D721Med (cell line): ENCODE measurements at regions not wholly inside any gene's neighbourhood (a gene's known extent, or its start where the extent isn't known, plus 50 kb on each side); places are given as distances from the start of the nearest gene placed in this dataset.

Source experiments
- DNase-seq: peaks from one replicate; pipeline ENCODE4 v3.0.0; 2011; ENCODE audit warnings: low spot score; ENCODE audit not compliant: insufficient read length
- FAIRE-seq: peaks from 2 replicates; lab custom pipeline; 2011; peaks lifted over from hg19 to GRCh38; lab: Jason Lieb, UNC
- TF ChIP-seq, protein P1 (sequence below): IDR thresholded peaks from 2 replicates; pipeline ENCODE4 v1.5.1; 2012; ENCODE audit warnings: mild to moderate bottlenecking, control low read depth; ENCODE audit not compliant: insufficient read depth; ENCODE audit errors: missing control alignments

GRCh38 chr5:57416278-57416994, 66.2 kb downstream of the ACTBL2 start:
- no peak for DNase-seq
- no peak for FAIRE-seq

DNA sequence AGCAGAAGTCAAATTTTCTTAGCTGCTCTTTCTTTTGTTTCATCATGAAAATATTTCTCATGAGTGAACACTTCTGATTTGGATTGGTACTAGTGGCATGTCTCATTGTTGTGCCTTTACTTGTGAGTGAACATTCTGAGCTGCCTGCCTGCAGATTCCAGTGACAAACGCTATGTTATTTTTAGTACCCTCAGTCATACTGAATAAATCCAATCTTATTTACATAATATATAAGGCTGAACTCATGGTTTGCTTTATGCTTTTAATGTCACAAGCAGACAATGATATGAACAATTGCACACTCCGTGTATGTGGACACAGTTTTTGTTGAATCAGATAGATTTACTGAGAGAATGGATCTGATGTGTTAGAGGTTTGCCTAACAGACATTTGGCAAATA, 67.8 kb downstream of the ACTBL2 start:
- no peak for DNase-seq
- TF ChIP-seq, protein P1, sequence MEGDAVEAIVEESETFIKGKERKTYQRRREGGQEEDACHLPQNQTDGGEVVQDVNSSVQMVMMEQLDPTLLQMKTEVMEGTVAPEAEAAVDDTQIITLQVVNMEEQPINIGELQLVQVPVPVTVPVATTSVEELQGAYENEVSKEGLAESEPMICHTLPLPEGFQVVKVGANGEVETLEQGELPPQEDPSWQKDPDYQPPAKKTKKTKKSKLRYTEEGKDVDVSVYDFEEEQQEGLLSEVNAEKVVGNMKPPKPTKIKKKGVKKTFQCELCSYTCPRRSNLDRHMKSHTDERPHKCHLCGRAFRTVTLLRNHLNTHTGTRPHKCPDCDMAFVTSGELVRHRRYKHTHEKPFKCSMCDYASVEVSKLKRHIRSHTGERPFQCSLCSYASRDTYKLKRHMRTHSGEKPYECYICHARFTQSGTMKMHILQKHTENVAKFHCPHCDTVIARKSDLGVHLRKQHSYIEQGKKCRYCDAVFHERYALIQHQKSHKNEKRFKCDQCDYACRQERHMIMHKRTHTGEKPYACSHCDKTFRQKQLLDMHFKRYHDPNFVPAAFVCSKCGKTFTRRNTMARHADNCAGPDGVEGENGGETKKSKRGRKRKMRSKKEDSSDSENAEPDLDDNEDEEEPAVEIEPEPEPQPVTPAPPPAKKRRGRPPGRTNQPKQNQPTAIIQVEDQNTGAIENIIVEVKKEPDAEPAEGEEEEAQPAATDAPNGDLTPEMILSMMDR: no peak
- FAIRE-seq: no peak

More at GRCh38 chr5:57416278-57416994, 66.2 kb downstream of the ACTBL2 start:
- TF ChIP-seq, protein P1: no peak

GRCh38 chr5:57414191-57414590, 68.4 kb downstream of the ACTBL2 start:
- TF ChIP-seq, protein P1: no peak
- FAIRE-seq (no peak), DNase-seq (no peak)

GRCh38 chr5:57413145-57413544, 69.5 kb downstream of the ACTBL2 start:
- FAIRE-seq: no peak
- DNase-seq: no peak
- TF ChIP-seq, protein P1: no peak

- DNase-seq (no peak), FAIRE-seq (no peak)
- TF ChIP-seq, protein P1: no peak
Observed at GRCh38 chr5:57412680-57413079, 69.9 kb downstream of the ACTBL2 start.

DNA sequence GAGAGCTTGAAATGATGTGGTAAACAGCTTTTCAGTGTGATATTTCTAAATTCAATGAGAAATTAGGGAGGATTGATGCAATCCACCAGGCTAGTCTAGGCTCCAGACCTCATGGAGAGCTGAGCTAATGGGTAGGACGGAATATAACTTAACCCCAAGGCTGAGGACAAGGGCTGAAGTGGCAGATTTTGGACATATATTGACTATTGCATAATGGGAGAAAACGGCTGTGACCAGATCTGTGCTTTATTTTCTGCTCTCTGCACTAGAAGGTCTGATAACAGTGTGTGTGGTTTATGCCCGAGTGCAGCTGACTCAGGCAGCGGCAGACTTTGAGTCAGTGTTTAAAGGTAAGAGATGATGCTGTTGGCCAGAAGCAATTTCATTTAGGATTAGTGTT, 70.6 kb downstream of the ACTBL2 start:
- DNase-seq (no peak), FAIRE-seq (no peak)
- TF ChIP-seq, protein P1: no peak

DNA sequence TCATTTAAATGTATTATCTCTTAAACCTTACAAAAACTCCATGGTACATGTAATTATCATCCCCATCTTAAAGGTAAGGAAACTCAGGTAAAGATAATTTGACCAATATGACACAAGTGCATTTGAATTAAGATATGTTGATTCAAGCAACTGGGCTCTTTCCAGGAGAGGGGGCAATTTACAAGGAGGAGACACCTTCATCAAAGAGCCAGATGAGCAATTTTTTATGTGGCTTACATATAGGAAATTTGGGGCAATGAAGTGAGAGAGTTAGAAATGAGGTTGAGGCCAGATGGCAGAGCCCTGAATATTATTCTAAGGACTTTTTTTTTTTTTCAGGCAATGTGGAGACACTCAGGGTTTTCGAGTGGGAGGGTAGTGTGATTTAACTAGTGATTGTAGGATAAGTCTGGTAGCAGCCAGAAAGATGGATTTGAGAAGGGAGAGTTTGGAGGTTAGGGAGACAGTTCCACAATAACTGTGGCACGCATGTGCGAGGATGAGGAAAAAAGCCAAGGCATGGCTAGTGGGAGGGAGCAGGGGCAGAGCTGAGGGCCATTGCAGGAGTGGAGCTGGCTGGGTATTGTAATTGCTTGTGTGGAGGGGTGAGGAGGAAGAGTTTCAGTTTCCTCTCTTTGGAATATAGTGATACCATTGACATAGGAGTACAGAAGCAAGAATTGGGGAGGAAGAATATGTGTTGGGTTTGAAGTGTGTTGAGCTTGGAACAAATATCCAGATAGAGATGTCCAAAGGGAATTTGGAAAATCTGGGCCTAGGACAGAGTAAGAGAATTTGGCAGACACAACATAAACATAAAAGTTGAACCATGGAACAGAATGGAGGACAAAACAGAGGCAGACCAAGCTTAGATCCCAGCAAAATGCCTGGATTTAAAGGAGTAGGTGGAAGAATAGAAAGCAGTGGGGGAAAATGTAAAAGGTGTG, 72.0 kb downstream of the ACTBL2 start:
- FAIRE-seq (no peak), DNase-seq (no peak)
- TF ChIP-seq, protein P1: no peak
